Suprapubic skin (tissue), 3 donors: ENCODE measurements at regions not wholly inside any gene's neighbourhood (a gene's known extent, or its start where the extent isn't known, plus 50 kb on each side); places are given as distances from the start of the nearest gene placed in this dataset.

Experiments used
- EP300 ChIP-seq: sonication (generic); formaldehyde crosslinking; IDR thresholded peaks from one replicate; pipeline ENCODE4 v1.6.1; 2017; ENCODE audit warnings: antibody characterized with exemption
- TF ChIP-seq, protein P1 (sequence below), 2 donors: fragments of 200-600 bp in 1 of 2; fragments of 450-650 bp in 1 of 2; sonication (generic) in 1 of 2; IDR thresholded peaks; one replicate each; pipeline ENCODE4 v1.5.1; 2016 to 2019; ENCODE audit warnings: antibody characterized with exemption in 2 of 2, mild to moderate bottlenecking in 1 of 2, moderate library complexity in 1 of 2

DNA sequence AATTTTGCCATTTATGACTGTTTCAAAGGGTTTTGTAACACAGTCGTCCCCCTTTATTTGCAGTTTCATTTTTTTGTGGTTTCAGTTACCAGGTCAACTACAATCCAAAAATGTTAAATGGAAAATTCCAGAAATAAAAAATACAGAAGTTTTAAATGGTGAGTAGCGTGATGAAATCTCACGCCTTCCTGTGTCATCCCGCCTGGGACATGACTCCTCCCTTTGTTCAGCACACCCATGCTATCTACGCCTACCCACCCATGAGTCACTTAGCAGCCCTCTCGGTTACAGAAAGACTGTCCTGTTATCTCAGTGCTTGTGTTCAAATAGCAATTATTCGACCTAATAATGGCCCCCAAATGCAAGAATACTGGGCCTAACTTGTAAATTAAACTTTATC, 765.3 kb upstream of the ADAMTS16 start:
- no peak for TF ChIP-seq EP300
- TF ChIP-seq, protein P1, sequence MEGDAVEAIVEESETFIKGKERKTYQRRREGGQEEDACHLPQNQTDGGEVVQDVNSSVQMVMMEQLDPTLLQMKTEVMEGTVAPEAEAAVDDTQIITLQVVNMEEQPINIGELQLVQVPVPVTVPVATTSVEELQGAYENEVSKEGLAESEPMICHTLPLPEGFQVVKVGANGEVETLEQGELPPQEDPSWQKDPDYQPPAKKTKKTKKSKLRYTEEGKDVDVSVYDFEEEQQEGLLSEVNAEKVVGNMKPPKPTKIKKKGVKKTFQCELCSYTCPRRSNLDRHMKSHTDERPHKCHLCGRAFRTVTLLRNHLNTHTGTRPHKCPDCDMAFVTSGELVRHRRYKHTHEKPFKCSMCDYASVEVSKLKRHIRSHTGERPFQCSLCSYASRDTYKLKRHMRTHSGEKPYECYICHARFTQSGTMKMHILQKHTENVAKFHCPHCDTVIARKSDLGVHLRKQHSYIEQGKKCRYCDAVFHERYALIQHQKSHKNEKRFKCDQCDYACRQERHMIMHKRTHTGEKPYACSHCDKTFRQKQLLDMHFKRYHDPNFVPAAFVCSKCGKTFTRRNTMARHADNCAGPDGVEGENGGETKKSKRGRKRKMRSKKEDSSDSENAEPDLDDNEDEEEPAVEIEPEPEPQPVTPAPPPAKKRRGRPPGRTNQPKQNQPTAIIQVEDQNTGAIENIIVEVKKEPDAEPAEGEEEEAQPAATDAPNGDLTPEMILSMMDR (IDR thresholded peaks at IDR 0.05): no peak
